GM10266 (cell line): ENCODE measurements at regions not wholly inside any gene's neighbourhood (a gene's known extent, or its start where the extent isn't known, plus 50 kb on each side); places are given as distances from the start of the nearest gene placed in this dataset.
"Not testable (repeated sequence)": the region's sequence is repeated elsewhere in the genome, so short reads cannot be mapped to it uniquely, and the experiment has no call there.

ENCODE experiments used
- DNase-seq: peaks from one replicate; pipeline ENCODE4 v3.0.0; 2012; ENCODE audit errors: extremely low spot score
- TF ChIP-seq, protein P1 (sequence below): IDR thresholded peaks from 2 replicates; pipeline ENCODE4 v1.5.1; 2012; ENCODE audit warnings: mild to moderate bottlenecking, low read depth; ENCODE audit not compliant: control insufficient read depth, insufficient read depth; ENCODE audit errors: missing control alignments

DNA sequence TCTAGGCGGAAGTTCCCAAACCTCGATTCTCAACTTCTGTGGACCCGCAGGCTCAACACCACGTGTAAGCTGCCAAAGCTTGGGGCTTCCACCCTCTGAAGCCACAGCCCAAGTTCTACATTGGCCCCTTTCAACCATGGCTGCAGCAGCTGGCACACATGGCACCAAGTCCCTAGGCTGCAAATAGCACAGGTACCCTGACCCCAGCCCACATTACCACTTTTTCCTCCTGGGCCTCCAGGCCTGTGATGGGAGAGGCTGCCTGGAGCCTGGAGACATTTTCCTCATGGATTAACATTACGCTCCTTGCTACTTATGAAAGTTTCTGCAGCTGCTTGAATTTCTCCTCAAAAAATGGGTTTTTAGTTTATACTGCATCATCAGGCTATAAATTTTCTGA lies 479.5 kb downstream of the PCDH7 start:
- TF ChIP-seq, protein P1, sequence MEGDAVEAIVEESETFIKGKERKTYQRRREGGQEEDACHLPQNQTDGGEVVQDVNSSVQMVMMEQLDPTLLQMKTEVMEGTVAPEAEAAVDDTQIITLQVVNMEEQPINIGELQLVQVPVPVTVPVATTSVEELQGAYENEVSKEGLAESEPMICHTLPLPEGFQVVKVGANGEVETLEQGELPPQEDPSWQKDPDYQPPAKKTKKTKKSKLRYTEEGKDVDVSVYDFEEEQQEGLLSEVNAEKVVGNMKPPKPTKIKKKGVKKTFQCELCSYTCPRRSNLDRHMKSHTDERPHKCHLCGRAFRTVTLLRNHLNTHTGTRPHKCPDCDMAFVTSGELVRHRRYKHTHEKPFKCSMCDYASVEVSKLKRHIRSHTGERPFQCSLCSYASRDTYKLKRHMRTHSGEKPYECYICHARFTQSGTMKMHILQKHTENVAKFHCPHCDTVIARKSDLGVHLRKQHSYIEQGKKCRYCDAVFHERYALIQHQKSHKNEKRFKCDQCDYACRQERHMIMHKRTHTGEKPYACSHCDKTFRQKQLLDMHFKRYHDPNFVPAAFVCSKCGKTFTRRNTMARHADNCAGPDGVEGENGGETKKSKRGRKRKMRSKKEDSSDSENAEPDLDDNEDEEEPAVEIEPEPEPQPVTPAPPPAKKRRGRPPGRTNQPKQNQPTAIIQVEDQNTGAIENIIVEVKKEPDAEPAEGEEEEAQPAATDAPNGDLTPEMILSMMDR = no peak

GRCh38 chr4:31202054-31202453 lies 481.9 kb downstream of the PCDH7 start:
- not testable (repeated sequence) for DNase-seq

More for the DNA sequence above, 479.5 kb downstream of the PCDH7 start:
- DNase-seq = no peak

GRCh38 chr4:31204874-31205273 lies 484.7 kb downstream of the PCDH7 start:
- DNase-seq = no peak
- TF ChIP-seq, protein P1 = no peak

DNA sequence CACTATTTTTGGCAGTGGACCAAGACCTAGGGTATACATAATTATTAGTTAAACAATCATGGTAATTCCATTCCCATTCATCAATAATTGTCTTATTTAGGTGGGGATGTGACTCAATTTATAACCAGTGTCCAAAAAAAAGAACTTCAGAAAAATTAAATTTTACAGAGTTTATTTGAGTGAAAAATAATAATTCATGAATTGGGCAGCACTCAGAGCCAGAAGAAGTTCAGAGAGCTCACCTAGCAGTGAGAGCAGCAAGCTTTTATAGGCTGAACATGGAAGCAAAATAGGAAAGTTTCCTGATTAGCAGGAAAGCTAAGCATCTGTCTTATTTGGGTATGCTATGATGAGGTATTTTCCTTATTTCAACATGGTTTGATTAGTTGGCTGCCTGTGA lies 500.8 kb downstream of the PCDH7 start:
- TF ChIP-seq, protein P1 = no peak
- DNase-seq = no peak

- TF ChIP-seq, protein P1 = no peak
- no peak for DNase-seq
These were observed 507.9 kb downstream of the PCDH7 start for GRCh38 chr4:31228068-31228467.

DNA sequence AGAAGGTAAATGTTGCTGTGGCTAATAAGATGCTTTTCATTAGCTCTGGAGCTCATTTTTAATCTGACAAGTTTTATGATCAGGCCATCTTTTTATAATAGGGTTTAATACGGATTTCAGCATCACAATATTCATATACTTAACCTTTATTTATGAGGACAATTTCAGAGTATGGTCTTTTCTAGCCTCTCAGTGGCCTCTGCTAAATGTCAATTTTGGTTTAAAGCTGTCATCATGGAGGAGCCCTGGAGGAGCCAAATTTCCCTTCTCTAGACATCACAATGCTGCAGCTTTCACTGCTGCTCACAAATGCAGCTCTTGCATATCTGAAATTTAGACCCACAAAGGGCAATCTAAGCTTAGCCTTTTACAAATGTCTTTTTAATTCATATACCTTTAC lies 510.4 kb downstream of the PCDH7 start:
- TF ChIP-seq, protein P1 = no peak
- DNase-seq = no peak

- DNase-seq = no peak
- TF ChIP-seq, protein P1 = no peak
These were observed 514.3 kb downstream of the PCDH7 start for GRCh38 chr4:31234494-31234893.

- no peak for DNase-seq
- TF ChIP-seq, protein P1 = no peak
These were observed 514.7 kb downstream of the PCDH7 start for GRCh38 chr4:31234901-31235300.
